ENCODE measurements at regions not wholly inside any gene's neighbourhood (a gene's known extent, or its start where the extent isn't known, plus 50 kb on each side); places are given as distances from the start of the nearest gene placed in this dataset.

- Histone ChIP-seq H3K4me3 (no peak overlapping the region), H3K9me3 (no peaks in the 10 kb centered on the region), H3K27ac (no peak overlapping the region), H3K27me3 (no peaks in the 10 kb centered on the region), H3K36me3 (no peaks in the 10 kb centered on the region), H3K4me1 (no peaks in the 10 kb centered on the region)
- no peak for DNase-seq
- no peak for TF ChIP-seq CTCF (IDR thresholded peaks at IDR 0.05)
- no peak for TF ChIP-seq POLR2AphosphoS5 (IDR thresholded peaks at IDR 0.05)
- TF ChIP-seq EP300 (IDR thresholded peaks at IDR 0.05): no peak
- TF ChIP-seq POLR2A (IDR thresholded peaks at IDR 0.05): no peak
- intact Hi-C loops (cut with DNase I): no loop called here
- WGBS, 2 donors: 78 to 83% methylated on average over 4 of the region's 4 CpGs
These were observed 295.0 kb upstream of the NCAM2 start for GRCh38 chr21:20703112-20703767.

- Histone ChIP-seq H3K36me3 (no peaks in the 10 kb centered on the region), H3K9me3 (no peaks in the 10 kb centered on the region), H3K27ac (no peak overlapping the region), H3K4me1 (no peaks in the 10 kb centered on the region), H3K27me3 (no peaks in the 10 kb centered on the region), H3K4me3 (no peak overlapping the region)
- DNase-seq: no peak
- 65 to 82% methylated on average over 2 of the region's 2 CpGs for WGBS, 2 donors
- TF ChIP-seq CTCF (IDR thresholded peaks at IDR 0.05) (no peak), POLR2AphosphoS5 (IDR thresholded peaks at IDR 0.05) (no peak), EP300 (IDR thresholded peaks at IDR 0.05) (no peak), POLR2A (IDR thresholded peaks at IDR 0.05) (no peak)
- intact Hi-C loops (cut with DNase I): no loop called here
These were observed 277.6 kb upstream of the NCAM2 start for GRCh38 chr21:20720623-20721022.

- intact Hi-C loops (cut with DNase I): no loop called here
- no peak for TF ChIP-seq POLR2A (IDR thresholded peaks at IDR 0.05)
- Histone ChIP-seq H3K4me1 (no peaks in the 10 kb centered on the region), H3K36me3 (no peaks in the 10 kb centered on the region), H3K9me3 (no peaks in the 10 kb centered on the region), H3K4me3 (no peak overlapping the region), H3K27ac (no peak overlapping the region), H3K27me3 (no peaks in the 10 kb centered on the region)
- WGBS, 2 donors: 83 to 87% methylated on average over 6 of the region's 6 CpGs
- DNase-seq: no peak
These were observed 277.1 kb upstream of the NCAM2 start for GRCh38 chr21:20721151-20721550.

GRCh38 chr21:20728691-20729090, 269.5 kb upstream of the NCAM2 start:
- Histone ChIP-seq H3K4me1 (no peaks in the 10 kb centered on the region), H3K4me3 (no peak overlapping the region), H3K27ac (no peak overlapping the region), H3K27me3 (no peaks in the 10 kb centered on the region), H3K9me3 (no peaks in the 10 kb centered on the region), H3K36me3 (no peaks in the 10 kb centered on the region)
- TF ChIP-seq POLR2AphosphoS5 (IDR thresholded peaks at IDR 0.05) (no peak), EP300 (IDR thresholded peaks at IDR 0.05) (no peak), POLR2A (IDR thresholded peaks at IDR 0.05) (no peak), CTCF (IDR thresholded peaks at IDR 0.05) (no peak)
- 55 to 84% methylated on average over 6 of the region's 6 CpGs for WGBS, 2 donors
- DNase-seq: no peak
- intact Hi-C loops (cut with DNase I): no loop called here

- TF ChIP-seq CTCF (IDR thresholded peaks at IDR 0.05) (no peak), POLR2AphosphoS5 (IDR thresholded peaks at IDR 0.05) (no peak), POLR2A (IDR thresholded peaks at IDR 0.05) (no peak), EP300 (IDR thresholded peaks at IDR 0.05) (no peak)
- 94% methylated on average over 2 of the region's 2 CpGs for WGBS, 2 donors
- H3K27ac ChIP-seq: no peak overlapping the region
- no peaks in the 10 kb centered on the region for H3K36me3 ChIP-seq
- H3K4me1 ChIP-seq: no peaks in the 10 kb centered on the region
- no peak overlapping the region for H3K4me3 ChIP-seq
- DNase-seq: no peak
- H3K9me3 ChIP-seq: no peaks in the 10 kb centered on the region
- intact Hi-C loops (cut with DNase I): no loop called here
- H3K27me3 ChIP-seq: no peaks in the 10 kb centered on the region
These were observed 268.8 kb upstream of the NCAM2 start for GRCh38 chr21:20729376-20729775.
